Sigmoid colon (tissue), 4 donors: ENCODE measurements at regions not wholly inside any gene's neighbourhood (a gene's known extent, or its start where the extent isn't known, plus 50 kb on each side); places are given as distances from the start of the nearest gene placed in this dataset.

Experiments used
- CTCF ChIP-seq, 4 experiments: fragments of 450-650 bp in 3 of 4; fragments of 200-600 bp in 1 of 4; IDR thresholded peaks; one replicate each; pipeline ENCODE4 v1.5.1; 2016 to 2019; ENCODE audit warnings: antibody characterized with exemption in 4 of 4, mild to moderate bottlenecking in 3 of 4, moderate library complexity in 2 of 4
- EP300 ChIP-seq, 4 donors: sonication (generic); formaldehyde crosslinking; IDR thresholded peaks; one replicate each; pipeline ENCODE4 v1.6.1; 2017; ENCODE audit warnings: antibody characterized with exemption in 4 of 4
- POLR2A ChIP-seq, 2 donors: fragments of 450-650 bp; IDR thresholded peaks; one replicate each; pipeline ENCODE4 v1.6.1; 2016; ENCODE audit warnings: antibody characterized with exemption in 2 of 2, mild to moderate bottlenecking in 2 of 2, moderate library complexity in 2 of 2
- POLR2AphosphoS5 ChIP-seq, 4 donors: sonication (generic); formaldehyde crosslinking; IDR thresholded peaks; one replicate each; pipeline ENCODE4 v1.6.1; 2017; ENCODE audit warnings: antibody characterized with exemption in 4 of 4

GRCh38 chr4:181364504-181364903, 878.7 kb upstream of the TENM3 start:
- TF ChIP-seq CTCF (IDR thresholded peaks at IDR 0.05), result no peak
- TF ChIP-seq POLR2AphosphoS5 (IDR thresholded peaks at IDR 0.05), result no peak
- TF ChIP-seq EP300 (IDR thresholded peaks at IDR 0.05), result no peak
- no peak for TF ChIP-seq POLR2A (IDR thresholded peaks at IDR 0.05)
